KBM-7 (cell line): ENCODE measurements at regions not wholly inside any gene's neighbourhood (a gene's known extent, or its start where the extent isn't known, plus 50 kb on each side); places are given as distances from the start of the nearest gene placed in this dataset.

ENCODE experiments used
- DNase-seq: peaks from one replicate; pipeline ENCODE4 v3.0.0-alpha.2; 2015
- in situ Hi-C: fragments of 300-500 bp; cut with MboI; formaldehyde crosslinking; loops from 2 replicates; pipeline ENCODE4 v1.14.3; 2020; ENCODE audit warnings: low sequenced_read_pairs, low pct_unique_long_range_greater_than_20kb, mixed read lengths

DNA sequence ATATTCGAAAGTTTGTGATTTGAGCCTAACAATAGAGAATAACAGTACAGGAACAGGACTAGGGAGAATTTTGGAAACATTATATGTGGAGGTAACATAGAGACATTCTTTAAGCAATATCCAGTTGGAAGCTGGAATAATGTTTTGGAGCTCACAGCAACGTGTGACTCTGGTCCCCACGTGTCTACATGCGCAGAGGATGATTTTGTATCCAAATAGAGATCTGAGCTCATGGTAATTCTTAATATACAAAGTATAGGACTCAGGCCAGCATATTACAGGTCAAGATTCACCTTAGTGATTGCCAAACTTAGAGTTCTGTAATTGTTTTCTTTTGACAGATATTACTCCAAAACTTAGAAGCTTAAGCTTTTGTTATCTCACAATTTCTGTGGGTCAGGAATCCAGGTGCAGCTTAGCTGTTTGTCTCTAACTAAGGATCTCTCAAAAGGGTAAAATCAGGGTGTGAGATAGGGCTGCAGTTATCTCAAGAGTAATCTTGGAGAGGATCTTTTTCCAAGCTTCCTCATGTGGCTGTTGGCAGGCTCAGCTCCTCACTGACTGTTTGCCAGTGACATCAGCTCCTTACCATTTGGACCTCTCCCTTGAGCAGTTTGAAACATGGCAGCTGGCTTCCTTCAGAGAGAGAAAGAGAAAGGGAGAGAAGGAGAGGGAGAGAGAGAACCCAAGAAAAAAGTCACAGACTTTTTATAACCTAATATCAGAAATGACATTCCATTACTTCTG is 272.0 kb upstream of the ZNF462 start:
- in situ Hi-C loops, result no loop called here
- DNase-seq, result no peak

DNA sequence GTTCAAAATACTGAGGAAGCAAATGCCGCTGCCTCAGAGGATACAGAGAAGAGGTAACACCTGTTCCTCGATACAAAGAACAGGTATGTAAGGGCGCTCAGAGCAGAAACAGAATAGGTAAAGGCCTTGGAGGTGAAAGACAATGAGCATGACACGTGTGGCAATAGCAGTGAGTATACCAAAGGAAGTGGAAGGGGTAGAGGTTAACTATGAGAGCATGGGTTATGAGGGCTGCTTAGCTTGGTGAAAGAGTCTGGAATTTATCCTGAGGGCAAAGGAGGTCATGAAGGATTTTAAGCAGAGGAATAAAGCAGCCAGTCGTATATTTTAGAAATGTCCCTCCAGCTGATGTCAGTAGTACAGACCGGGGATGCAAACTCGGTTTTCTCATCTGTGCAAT is 269.8 kb upstream of the ZNF462 start:
- no peak for DNase-seq
- in situ Hi-C loops, result no loop called here

DNA sequence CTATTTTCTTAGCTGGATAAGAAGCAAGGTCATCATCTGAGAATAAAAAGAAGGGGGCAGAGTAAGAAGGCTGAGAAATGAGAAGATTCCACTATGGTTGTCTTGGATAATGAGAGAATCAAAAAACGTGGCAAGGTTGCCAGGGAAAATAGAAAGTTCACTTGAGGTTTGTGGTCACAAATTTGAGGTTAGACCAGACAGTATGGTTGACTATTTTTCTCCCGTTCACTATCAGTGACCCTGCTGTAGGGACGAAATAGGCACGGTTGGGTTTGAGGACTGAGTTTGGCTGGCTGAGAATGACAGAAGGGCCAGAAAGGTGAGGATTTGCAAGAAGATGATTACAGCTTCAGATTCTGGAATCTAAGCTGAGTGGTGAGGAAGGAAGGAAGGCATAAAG is 266.0 kb upstream of the ZNF462 start:
- in situ Hi-C loops, result no loop called here
- no peak for DNase-seq

DNA sequence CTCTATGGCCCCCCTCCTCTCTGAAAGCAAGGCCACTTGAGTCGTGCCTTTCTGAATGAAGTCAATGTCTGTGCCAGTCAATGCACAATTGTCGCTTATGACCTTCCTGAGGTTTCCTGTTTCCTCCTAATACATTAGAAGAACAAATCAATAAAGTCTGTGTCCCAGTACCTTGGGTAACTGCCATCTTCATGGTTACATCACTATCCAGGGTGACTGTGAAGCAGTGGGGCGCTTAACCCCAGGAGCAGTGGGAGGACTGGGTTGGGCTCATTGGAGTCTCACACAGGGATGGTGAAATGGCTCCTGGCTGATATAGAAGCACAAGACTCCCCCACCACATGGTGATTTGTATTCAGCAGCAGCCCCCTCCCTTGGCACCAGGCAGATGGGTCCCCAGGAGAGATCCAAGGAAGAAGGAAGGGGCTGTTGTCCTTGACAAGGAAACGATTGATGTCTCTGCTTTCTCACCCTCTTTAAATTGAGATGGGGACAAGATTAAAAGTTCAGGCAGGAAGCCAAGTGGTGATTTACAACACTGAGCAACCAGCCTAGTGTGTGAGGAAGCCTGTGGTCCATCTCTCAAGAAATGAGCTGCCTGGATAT is 261.9 kb upstream of the ZNF462 start:
- DNase-seq, result no peak
- in situ Hi-C loops, result no loop called here

DNA sequence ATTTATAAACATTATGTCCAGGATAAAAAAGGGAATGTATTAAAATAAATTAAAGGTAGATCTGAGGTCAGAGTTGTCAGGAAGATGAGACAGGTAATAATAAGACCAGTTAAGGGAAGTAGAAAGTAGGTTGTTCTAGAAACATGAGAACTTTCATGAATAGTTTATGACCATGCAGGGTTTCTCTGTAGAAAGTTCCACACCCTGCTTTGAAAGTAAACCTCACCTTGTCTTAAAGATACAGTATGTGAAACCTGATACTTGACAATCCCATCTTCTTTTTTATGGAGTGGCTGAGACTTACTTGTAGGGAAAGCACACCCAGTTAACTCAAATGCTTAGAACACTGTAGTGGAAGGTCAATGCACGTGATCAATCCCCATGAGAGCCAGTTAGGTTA is 260.6 kb upstream of the ZNF462 start:
- DNase-seq, result no peak
- in situ Hi-C loops, result no loop called here

DNA sequence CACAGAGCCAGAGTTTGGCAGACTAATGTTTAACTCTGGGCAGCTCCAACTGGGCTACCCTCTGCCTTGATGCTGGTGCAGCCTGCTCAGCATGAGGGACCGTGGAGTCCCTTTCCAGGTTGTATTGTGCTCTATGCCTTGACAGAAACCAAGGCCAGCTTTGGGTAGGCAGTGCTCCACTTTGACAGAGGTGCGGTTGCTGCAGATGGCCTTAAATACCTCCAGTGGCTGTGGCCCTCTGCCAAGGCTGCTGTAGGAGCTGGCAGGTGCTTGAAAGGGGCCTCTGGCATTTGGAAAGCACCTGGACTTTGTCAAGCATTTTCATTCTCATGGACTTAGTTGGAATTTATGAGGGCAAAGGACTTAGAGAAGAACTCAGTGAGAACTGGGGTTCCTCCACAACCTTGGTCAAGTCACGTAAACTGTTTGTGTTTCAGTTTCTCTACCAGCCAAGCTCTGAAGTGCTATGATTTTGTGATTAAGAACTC is 249.7 kb upstream of the ZNF462 start:
- in situ Hi-C loops, result no loop called here
- DNase-seq, result no peak

DNA sequence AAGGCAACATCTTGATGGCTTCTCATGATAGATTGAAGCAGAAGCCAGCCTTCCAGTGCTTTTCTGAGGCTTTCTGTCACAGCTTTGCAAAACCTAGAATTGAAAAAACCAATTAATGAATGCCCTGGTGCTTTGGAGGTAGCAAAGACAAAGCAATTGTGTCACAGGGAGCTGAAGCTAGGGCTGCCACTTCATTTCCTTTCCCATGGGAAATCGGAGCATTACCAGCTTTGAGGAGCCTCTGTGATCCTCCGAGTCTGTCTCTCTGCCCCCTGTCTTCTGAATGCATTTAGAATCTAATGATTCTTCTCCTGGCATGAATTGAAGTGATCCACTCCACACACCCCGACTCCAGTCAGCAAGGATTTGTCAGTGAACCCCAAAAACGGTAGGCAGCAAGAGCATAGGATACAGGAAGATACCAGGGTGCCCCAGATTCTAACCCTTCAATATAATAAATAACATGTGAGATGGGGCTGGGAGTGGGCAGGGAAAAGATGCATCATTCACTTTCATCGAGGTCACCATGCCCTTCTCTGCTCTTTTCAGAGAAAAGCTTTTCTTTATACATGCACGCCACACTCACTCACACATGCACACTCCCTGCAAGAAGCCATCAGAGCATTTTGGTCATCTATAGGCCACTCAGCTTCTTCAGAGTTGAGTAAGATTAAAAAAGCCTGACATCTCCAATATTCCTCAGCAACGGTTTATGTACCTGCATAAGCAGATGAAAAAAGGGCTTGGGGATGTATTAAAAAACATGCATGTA is 247.7 kb upstream of the ZNF462 start:
- DNase-seq, result no peak
- in situ Hi-C loops, result no loop called here

DNA sequence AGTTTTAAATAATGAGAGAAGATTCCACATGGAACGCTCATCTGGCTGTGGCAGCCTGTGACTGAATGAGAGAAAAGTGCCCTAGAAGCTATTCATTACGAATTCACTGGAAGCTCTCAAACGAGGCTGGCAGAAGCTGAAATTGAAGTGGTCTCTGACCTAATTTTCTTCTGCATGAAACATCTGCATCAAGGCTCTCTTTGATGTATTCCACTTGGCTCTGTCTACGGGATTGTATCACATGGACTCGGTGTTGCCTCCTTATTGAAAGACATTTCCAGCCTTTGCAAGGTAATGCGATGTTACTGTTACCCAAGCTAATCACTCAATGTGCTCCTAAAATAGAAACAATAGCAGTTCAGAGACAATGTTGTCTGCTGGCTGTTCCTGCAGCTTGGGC is 246.9 kb upstream of the ZNF462 start:
- in situ Hi-C loops, result no loop called here
- DNase-seq, result no peak

DNA sequence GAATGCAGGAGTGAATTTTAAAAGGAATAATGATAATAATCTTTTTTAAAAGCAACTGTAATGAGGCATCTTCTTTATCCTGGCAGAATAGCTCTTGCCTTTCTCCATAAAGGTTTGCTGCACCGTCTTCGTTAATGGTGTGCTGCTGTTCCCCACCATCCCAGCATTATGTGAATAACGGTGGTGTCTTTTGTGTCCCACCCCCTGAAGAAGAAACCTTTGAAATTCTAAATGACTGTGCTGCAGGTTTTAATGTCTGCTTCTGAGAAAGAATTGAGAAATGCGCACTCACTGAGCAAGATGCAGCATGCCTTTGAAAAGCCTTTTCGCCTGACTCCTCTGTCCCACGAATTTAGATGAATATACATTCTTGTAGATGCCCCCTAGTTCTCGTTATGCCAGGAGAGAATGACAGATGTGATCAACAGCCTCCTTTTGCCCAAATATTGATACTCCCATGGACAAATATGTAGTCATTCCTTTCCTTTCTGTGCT is 246.1 kb upstream of the ZNF462 start:
- no peak for DNase-seq
- in situ Hi-C loops, result no loop called here

DNA sequence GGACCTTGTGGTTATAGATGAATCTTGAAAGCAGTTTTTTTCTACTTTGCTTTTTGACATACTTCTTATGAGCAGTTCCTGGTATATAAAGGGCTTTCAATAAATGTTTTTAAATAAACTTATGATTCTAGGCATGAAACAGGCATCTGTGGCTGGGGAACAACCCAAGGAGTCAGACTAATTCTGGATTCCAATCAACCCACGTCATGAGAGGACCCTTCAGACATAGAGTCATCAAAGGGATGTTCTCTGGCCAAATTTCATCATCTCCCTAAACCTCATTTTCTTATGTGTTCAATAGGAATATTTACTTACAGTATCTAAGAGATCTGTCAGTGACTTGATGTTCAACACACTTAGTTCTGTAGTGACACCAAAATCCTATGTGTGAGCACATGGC is 243.8 kb upstream of the ZNF462 start:
- DNase-seq, result no peak
- in situ Hi-C loops, result no loop called here

DNA sequence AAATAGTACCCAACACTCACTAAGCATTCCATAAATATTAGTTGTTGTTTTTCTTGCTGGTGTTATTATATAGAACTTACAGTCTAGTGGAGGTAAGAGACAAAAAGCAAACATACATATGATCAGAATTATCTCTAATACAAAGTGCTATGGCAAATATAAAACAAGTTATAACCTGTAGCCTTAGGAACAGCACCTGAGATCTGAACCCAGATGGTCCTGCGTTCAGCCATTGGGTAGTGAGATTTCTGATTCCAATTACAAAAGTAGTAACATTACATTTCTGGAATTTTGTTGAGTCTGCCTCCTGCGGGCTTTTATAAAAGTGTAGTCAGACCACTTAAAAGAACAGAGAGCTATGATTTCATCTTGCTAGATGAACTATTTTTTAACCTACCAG is 242.9 kb upstream of the ZNF462 start:
- in situ Hi-C loops, result no loop called here
- DNase-seq, result no peak

DNA sequence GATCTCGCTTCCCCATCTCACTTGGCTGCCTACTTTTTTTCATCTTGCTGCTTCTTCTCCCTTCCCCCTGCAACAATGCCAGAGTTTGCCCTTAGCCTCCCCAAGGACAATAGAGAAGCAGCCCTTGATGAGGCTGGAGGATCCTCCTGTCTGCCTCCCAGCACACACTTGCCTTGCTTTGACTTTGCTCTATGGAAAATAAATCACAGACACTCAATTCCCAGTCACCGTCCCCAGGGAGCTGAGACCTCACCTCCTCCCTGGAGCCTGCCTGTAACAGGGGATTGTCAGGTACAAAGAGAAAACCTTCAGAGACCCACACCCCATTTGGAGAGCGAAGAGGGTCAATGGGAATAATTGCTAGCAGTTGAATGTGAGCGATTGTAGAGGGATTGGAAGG is 242.1 kb upstream of the ZNF462 start:
- DNase-seq, result no peak
- in situ Hi-C loops, result no loop called here

DNA sequence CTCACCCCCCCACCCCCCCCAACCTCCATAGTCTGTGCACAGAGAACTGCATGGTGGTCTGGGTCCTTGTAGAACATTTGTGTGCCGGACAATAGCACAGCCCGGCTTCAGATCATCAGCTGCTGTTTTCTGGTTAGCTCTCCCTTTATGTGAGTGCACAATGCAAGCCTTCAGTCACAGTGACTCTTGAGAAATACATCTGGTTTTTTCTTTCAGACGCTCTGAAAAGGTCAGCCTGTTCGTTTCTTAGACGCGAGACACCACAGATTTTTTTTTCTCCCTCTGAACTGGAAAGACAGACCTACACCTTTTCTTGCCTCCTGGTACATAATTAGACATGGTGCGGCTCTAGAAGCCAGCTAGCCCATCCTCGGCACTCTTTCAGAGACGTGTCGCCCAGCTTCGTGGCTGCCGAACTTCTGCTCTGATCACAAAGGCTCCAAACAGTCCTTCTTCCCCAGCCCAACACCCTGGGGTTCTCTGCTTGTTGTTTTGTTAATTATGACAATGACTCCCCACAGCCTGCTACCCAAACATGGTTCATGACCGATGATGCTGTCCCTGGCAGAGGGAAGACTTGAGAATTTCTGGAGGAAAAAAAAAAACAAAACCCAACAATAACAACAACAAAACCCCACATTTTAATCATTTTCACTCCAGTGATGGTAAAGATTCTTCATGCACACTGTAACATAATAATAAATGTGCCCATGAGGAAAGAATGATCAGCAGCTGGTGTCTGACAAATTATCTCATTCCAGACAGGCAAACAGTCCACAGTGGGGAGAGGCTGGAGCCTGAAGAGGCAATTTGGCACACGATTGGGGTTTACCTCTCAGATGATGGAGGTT is 241.4 kb upstream of the ZNF462 start:
- DNase-seq, result no peak

DNA sequence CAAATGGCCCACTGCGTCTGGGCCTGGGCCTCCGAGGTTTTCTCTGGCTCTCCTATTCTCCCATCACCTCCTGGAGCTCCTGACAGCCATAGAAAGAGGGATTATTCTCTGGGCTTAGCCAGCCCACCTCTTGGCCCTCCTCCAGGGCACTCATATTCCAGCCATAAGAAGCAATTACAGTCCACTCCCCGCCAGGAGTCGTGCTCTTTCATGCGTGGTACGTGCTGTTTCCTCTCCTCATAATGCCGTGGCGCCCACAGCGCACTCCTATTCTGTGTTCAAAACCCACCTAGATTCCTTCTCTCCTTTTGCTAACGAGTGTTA is 240.8 kb upstream of the ZNF462 start:
- no peak for DNase-seq
- in situ Hi-C loops, result no loop called here

More for the DNA sequence above, 241.4 kb upstream of the ZNF462 start:
- in situ Hi-C loops, result no loop called here

DNA sequence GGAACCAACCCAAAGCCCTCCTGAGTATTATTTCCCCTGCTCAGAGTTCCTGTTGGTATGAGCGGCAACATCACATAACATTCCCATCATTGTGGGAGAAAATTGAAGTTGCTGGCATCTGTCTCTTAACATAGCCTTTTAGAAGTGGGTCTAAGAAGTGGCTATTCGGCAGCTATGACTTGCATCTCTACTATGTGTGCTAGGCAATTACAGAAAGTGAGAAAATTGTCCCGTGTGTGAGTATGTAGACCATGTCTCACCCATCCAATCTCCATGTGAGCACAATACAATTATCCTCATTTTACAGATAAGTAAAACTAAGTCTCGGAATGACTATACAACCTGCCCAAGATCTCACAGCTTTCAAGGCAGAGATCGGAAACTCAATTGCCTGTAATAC is 239.4 kb upstream of the ZNF462 start:
- no peak for DNase-seq
- in situ Hi-C loops, result no loop called here

DNA sequence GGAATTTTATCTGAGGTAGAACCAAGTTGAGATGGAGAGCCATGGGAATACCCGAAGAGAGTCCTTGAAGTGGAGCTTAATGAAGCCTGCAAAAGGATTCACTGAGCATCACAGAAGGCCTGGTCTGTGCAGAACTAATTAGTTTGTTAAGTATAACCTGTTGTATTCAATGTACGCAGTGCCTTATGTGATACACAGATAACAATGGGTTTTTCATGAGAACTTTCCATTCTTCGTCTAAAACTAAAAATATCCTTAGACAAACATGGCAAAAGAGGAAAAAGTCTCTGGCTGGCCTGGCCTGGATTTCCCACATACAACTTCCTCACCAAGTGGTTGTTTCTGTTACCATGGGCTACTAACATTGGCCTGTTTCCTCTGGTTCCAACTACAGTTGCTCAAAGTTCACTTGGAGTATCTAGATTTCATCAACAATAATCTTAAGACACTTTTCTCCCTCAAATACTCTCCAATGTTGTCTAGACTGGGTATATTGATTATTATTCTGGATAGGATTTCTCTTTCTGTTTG is 237.6 kb upstream of the ZNF462 start:
- in situ Hi-C loops, result no loop called here
- DNase-seq, result no peak

DNA sequence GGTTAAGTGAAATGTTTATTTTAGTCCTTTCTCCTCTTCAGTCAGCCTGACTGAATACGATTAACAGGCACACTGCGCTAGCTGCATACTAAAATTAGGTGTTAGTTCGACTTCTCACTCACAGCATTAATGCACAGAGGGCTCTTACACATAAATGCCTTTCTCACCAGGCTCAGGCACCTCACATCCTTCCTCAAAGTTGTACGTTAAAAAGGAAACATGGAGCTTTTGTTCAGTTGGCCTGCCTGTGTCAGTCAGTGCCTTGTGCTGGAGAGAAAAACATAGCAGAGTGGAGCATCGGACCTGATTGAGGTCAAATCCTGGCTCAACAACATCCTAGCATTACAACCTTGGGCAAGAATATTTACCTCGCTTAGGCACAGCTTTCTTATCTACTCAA is 236.0 kb upstream of the ZNF462 start:
- DNase-seq, result no peak
- in situ Hi-C loops, result no loop called here

DNA sequence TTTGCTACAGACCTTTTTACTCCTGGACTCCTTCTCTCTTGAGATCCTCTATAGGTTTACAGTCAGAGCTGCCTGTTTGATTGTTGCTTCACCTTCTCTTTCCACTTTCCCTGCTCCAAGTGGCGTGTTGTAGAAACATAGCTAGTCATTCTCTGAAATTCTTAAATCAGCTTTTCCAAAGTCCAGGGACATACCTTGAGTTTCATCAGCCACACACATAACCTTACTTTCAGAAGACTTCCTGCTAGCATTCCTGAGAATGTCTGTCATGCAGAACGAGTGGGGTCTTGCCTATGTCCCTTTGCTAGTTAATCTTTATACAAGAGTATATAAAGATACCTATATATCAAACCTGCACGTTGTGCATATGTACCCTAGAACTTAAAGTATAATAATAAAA is 230.3 kb upstream of the ZNF462 start:
- no peak for DNase-seq

DNA sequence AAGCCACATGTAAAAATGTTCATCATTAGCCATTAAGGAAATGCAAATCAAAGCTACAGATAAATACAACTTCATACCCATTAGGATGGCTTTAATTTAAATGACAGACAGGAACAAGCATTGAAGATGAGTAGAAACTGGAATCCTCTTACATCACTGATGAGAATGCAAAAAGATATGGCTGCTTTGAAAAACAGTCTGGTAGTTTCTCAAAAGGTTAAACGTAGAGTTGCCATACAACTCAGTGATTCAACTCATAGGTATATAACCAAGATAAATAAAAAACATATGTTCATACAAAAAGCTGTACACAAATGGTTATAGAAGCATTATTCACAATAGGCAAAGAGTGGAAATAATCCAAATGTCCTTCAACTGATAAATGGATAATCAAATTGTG is 228.8 kb upstream of the ZNF462 start:
- in situ Hi-C loops, result no loop called here
- no peak for DNase-seq

More for the DNA sequence above, 230.3 kb upstream of the ZNF462 start:
- in situ Hi-C loops, result no loop called here
